HepG2 (cell line): ENCODE measurements at regions not wholly inside any gene's neighbourhood (a gene's known extent, or its start where the extent isn't known, plus 50 kb on each side); places are given as distances from the start of the nearest gene placed in this dataset.

Experiments used
- DNMT1 ChIP-seq: sonication (generic); formaldehyde crosslinking; IDR thresholded peaks from 2 replicates; pipeline ENCODE4 v1.5.1; 2020; ENCODE audit warnings: mild to moderate bottlenecking, missing genetic modification reagents
- FOXP1 ChIP-seq, 2 experiments: fragments of 450-650 bp in 1 of 2; IDR thresholded peaks; 2 replicates each; pipeline ENCODE4 v1.6.1; 2017 to 2018; ENCODE audit warnings: antibody characterized with exemption in 1 of 2
- GFI1 ChIP-seq: sonication (generic); formaldehyde crosslinking; IDR thresholded peaks from 2 replicates; pipeline ENCODE4 v1.5.0; 2020; ENCODE audit warnings: missing genetic modification reagents, mild to moderate bottlenecking, borderline replicate concordance
- MED1 ChIP-seq: sonication (generic); formaldehyde crosslinking; IDR thresholded peaks from 2 replicates; pipeline ENCODE4 v1.4.0; 2020; ENCODE audit warnings: missing genetic modification reagents
- ZNF12 ChIP-seq: sonication (generic); formaldehyde crosslinking; IDR thresholded peaks from 2 replicates; pipeline ENCODE4 v1.5.0; 2020; ENCODE audit warnings: missing genetic modification reagents
- TF ChIP-seq, protein P1 (sequence below): sonication (generic); formaldehyde crosslinking; IDR thresholded peaks from 2 replicates; pipeline ENCODE4 v1.9.0; 2021; ENCODE audit warnings: mild to moderate bottlenecking, missing genetic modification reagents
- TF ChIP-seq, protein P2 (sequence below): sonication (generic); formaldehyde crosslinking; IDR thresholded peaks from 2 replicates; pipeline ENCODE4 v1.5.1; 2020; ENCODE audit warnings: mild to moderate bottlenecking, moderate library complexity, missing genetic modification reagents
- TF ChIP-seq, protein P3 (sequence below): sonication (generic); formaldehyde crosslinking; IDR thresholded peaks from 2 replicates; pipeline ENCODE4 v1.4.0; 2020; ENCODE audit warnings: missing genetic modification reagents, borderline replicate concordance
- TF ChIP-seq, protein P4 (sequence below): sonication (generic); formaldehyde crosslinking; IDR thresholded peaks from 2 replicates; pipeline ENCODE4 v1.4.0; 2020; ENCODE audit warnings: missing genetic modification reagents
- TF ChIP-seq, protein P5 (sequence below): sonication (generic); formaldehyde crosslinking; IDR thresholded peaks from 2 replicates; pipeline ENCODE4 v1.8.0; 2022; ENCODE audit warnings: mild to moderate bottlenecking, missing genetic modification reagents, moderate library complexity
- TF ChIP-seq, protein P6 (sequence below): IDR thresholded peaks from 2 replicates; pipeline ENCODE4 v1.6.1; 2016; ENCODE audit warnings: mild to moderate bottlenecking

DNA sequence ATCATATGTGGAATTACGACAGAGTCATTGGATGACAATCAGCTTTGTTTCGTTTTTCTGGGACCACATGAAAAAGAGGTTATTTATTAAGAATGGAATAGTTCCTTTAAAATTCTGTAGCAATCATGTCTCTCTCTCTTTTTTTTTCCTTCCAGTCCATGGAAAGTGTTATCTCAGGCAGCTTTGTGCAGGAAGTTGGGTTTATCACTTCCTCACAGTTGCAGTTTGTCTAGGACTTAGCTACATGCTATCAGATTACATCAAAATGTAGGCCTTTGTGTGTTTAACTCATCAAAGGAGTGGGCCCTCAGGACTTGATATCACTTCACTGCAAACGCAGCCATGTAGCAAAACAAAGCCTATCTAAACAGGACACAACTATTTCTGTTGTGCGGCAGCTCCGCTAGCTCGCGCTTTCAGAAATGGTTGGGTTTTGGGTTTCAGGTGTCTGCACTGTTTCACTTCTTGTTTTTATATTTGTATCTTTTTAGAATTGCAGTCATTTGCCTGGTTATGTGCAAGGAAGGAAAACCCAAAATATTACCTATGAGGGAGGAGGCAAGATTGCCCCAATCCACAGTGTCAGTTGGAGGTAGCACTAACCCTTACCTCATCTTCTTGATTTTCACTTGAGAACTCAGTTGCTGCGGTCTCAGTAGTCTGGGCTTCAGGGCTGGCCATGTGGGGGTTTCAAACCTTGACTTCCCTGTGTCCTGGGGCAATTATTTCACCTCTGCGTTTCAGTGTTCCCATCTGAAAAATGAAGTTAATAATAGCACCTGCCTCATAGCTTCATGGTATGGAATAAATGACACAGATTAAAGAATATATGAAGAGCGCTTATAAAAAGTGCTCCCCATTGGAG lies 66.7 kb downstream of the HHEX start (continued):
- TF ChIP-seq, protein P1, sequence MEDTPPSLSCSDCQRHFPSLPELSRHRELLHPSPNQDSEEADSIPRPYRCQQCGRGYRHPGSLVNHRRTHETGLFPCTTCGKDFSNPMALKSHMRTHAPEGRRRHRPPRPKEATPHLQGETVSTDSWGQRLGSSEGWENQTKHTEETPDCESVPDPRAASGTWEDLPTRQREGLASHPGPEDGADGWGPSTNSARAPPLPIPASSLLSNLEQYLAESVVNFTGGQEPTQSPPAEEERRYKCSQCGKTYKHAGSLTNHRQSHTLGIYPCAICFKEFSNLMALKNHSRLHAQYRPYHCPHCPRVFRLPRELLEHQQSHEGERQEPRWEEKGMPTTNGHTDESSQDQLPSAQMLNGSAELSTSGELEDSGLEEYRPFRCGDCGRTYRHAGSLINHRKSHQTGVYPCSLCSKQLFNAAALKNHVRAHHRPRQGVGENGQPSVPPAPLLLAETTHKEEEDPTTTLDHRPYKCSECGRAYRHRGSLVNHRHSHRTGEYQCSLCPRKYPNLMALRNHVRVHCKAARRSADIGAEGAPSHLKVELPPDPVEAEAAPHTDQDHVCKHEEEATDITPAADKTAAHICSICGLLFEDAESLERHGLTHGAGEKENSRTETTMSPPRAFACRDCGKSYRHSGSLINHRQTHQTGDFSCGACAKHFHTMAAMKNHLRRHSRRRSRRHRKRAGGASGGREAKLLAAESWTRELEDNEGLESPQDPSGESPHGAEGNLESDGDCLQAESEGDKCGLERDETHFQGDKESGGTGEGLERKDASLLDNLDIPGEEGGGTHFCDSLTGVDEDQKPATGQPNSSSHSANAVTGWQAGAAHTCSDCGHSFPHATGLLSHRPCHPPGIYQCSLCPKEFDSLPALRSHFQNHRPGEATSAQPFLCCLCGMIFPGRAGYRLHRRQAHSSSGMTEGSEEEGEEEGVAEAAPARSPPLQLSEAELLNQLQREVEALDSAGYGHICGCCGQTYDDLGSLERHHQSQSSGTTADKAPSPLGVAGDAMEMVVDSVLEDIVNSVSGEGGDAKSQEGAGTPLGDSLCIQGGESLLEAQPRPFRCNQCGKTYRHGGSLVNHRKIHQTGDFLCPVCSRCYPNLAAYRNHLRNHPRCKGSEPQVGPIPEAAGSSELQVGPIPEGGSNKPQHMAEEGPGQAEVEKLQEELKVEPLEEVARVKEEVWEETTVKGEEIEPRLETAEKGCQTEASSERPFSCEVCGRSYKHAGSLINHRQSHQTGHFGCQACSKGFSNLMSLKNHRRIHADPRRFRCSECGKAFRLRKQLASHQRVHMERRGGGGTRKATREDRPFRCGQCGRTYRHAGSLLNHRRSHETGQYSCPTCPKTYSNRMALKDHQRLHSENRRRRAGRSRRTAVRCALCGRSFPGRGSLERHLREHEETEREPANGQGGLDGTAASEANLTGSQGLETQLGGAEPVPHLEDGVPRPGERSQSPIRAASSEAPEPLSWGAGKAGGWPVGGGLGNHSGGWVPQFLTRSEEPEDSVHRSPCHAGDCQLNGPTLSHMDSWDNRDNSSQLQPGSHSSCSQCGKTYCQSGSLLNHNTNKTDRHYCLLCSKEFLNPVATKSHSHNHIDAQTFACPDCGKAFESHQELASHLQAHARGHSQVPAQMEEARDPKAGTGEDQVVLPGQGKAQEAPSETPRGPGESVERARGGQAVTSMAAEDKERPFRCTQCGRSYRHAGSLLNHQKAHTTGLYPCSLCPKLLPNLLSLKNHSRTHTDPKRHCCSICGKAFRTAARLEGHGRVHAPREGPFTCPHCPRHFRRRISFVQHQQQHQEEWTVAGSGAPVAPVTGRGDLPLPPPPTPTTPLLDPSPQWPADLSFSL (CRISPR knock-in tag) = 0 out of 2 replicates have a peak, but pooled peaks have one; percentile 52
- TF ChIP-seq, protein P2, sequence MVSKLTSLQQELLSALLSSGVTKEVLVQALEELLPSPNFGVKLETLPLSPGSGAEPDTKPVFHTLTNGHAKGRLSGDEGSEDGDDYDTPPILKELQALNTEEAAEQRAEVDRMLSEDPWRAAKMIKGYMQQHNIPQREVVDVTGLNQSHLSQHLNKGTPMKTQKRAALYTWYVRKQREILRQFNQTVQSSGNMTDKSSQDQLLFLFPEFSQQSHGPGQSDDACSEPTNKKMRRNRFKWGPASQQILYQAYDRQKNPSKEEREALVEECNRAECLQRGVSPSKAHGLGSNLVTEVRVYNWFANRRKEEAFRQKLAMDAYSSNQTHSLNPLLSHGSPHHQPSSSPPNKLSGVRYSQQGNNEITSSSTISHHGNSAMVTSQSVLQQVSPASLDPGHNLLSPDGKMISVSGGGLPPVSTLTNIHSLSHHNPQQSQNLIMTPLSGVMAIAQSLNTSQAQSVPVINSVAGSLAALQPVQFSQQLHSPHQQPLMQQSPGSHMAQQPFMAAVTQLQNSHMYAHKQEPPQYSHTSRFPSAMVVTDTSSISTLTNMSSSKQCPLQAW (CRISPR knock-in tag) = peak; percentile 54
- peak; percentile 88 for TF ChIP-seq MED1 (CRISPR knock-in tag)
- TF ChIP-seq FOXP1 (IDR thresholded peaks at IDR 0.05) = no peak
- TF ChIP-seq FOXP1 (CRISPR knock-in tag; IDR thresholded peaks at IDR 0.05) = peak; percentile 64
- TF ChIP-seq GFI1 (CRISPR knock-in tag) = peak; percentile 84
- TF ChIP-seq, protein P3, sequence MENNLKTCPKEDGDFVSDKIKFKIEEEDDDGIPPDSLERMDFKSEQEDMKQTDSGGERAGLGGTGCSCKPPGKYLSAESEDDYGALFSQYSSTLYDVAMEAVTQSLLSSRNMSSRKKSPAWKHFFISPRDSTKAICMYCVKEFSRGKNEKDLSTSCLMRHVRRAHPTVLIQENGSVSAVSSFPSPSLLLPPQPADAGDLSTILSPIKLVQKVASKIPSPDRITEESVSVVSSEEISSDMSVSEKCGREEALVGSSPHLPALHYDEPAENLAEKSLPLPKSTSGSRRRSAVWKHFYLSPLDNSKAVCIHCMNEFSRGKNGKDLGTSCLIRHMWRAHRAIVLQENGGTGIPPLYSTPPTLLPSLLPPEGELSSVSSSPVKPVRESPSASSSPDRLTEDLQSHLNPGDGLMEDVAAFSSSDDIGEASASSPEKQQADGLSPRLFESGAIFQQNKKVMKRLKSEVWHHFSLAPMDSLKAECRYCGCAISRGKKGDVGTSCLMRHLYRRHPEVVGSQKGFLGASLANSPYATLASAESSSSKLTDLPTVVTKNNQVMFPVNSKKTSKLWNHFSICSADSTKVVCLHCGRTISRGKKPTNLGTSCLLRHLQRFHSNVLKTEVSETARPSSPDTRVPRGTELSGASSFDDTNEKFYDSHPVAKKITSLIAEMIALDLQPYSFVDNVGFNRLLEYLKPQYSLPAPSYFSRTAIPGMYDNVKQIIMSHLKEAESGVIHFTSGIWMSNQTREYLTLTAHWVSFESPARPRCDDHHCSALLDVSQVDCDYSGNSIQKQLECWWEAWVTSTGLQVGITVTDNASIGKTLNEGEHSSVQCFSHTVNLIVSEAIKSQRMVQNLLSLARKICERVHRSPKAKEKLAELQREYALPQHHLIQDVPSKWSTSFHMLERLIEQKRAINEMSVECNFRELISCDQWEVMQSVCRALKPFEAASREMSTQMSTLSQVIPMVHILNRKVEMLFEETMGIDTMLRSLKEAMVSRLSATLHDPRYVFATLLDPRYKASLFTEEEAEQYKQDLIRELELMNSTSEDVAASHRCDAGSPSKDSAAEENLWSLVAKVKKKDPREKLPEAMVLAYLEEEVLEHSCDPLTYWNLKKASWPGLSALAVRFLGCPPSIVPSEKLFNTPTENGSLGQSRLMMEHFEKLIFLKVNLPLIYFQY (CRISPR knock-in tag) = peak; percentile 16; the same call in 1 of the 2 replicates
- TF ChIP-seq, protein P4, sequence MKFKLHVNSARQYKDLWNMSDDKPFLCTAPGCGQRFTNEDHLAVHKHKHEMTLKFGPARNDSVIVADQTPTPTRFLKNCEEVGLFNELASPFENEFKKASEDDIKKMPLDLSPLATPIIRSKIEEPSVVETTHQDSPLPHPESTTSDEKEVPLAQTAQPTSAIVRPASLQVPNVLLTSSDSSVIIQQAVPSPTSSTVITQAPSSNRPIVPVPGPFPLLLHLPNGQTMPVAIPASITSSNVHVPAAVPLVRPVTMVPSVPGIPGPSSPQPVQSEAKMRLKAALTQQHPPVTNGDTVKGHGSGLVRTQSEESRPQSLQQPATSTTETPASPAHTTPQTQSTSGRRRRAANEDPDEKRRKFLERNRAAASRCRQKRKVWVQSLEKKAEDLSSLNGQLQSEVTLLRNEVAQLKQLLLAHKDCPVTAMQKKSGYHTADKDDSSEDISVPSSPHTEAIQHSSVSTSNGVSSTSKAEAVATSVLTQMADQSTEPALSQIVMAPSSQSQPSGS (CRISPR knock-in tag) = 0 out of 2 replicates have a peak, but pooled peaks have one; percentile 29
- TF ChIP-seq ZNF12 (CRISPR knock-in tag) = peak; percentile 59; the same call in 1 of the 2 replicates
- TF ChIP-seq, protein P5, sequence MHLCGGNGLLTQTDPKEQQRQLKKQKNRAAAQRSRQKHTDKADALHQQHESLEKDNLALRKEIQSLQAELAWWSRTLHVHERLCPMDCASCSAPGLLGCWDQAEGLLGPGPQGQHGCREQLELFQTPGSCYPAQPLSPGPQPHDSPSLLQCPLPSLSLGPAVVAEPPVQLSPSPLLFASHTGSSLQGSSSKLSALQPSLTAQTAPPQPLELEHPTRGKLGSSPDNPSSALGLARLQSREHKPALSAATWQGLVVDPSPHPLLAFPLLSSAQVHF (CRISPR knock-in tag) = no peak
- no peak for TF ChIP-seq DNMT1 (CRISPR knock-in tag)
- TF ChIP-seq, protein P6, sequence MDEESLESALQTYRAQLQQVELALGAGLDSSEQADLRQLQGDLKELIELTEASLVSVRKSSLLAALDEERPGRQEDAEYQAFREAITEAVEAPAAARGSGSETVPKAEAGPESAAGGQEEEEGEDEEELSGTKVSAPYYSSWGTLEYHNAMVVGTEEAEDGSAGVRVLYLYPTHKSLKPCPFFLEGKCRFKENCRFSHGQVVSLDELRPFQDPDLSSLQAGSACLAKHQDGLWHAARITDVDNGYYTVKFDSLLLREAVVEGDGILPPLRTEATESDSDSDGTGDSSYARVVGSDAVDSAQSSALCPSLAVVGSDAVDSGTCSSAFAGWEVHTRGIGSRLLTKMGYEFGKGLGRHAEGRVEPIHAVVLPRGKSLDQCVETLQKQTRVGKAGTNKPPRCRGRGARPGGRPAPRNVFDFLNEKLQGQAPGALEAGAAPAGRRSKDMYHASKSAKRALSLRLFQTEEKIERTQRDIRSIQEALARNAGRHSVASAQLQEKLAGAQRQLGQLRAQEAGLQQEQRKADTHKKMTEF = peak; percentile 20; the same call in 1 of the 2 replicates
